Stimulated activated CD4-positive, alpha-beta T cell treated with anti-CD3 and anti-CD28 coated beads, Interleukin-1b, Interleukin-23, amount 100 ng/mL, for 4 hours (primary cell): ENCODE measurements at regions not wholly inside any gene's neighbourhood (a gene's known extent, or its start where the extent isn't known, plus 50 kb on each side); places are given as distances from the start of the nearest gene placed in this dataset.

ENCODE experiments used
- DNase-seq, 2 donors: peaks; one replicate each; pipeline ENCODE4 v3.0.0-alpha.2; 2020; ENCODE audit warnings: low read depth in 2 of 2

DNA sequence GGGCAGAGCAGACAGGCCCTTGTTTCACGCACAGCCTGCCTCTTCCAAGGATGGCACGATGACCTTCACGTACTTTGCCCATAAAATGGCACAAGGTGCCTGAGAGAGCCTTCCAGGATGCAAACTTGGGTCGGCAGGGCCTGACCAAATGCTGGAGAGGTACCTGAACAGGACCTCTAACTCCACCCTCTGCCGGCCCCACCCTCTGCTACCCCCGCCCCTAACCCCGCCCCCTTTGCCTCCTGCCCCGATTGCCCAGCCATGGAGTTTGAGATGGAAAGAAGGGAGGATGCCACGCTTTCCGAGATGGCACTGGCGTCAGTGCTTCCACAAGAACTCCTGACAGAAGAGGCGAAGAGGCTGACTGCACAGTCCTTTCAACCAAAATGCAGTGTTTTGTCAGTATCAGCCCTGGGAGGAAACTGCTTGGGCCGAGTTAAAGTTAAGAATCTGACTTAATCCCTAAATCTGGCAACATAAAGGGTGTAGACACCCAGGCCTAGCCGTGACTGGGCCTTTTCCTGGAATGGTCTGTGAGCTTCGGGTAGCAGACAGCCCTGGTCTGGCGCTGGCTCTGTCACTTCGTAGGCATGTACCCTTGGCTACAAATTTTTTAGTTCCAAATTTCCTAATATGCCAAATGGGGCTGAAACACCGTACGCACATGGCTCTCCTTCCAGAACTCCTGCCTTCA is 230.3 kb upstream of the RGMA start:
- DNase-seq = no peak

DNA sequence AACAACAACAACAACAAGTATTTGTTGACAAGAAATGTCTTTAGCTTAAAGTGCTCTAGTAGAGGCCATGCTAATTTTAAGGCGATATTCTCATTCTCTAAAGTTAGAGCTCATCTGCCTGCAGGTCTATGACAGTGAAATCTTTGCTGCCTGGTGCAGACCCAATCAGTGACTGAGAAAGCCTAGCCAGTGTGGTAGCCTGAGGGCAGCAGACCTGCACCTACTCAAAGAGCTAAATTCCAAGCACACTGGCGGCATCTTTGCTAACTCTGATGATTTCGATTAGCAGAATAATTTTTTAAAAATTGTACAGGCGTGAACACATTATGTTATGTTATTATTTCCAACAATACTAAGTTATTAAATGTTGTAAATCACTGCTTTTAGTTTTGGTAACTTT is 228.8 kb upstream of the RGMA start:
- DNase-seq = no peak

DNA sequence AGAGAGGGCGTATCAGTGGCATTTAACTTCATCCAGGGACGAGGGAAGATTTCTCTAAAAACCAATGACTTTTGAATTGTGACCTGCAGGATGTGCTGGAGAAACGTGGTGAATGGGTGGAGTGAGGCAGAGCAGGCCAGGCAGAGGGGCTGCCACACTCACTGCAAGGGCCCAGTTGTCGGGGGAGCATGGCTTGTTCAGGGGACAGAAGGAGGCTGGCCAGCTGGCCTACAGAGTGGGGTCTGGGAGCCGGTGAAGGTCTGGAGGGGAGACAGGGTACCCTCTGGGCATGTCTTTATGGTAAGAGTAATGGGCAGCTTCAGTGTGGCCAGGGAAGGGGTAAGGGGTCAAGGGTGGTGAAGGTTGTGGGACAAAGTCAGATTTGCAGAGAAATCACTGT is 225.2 kb upstream of the RGMA start:
- DNase-seq = no peak

DNA sequence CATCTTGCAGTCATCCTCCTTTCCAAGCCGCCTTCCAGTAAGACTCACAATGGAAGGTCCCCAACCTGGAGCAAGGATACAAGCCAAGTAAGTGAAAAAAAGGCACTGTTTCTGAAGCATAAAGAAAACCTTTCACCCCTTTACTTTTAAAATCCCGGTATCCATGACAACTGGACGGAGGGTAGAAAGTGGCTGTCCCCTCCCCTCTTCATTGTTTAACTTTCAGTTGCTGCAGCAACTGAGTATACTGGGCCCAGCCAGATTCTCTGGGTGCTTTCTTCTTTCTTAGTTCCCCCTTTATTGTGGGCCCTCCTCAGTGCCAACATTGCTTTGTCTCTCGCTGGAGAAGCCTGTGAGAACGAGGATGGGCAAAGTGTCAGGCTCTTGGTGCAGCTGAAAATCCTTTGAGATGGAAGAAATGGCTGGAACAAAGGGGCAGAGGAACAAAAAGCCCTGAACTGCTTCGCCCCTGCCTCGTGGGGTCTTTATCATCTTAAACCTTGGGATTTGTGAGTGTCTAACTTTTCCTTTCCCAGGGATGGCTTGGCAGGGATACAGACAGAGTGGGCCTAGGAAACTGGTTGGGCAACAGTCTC is 224.0 kb upstream of the RGMA start:
- no peak for DNase-seq

DNA sequence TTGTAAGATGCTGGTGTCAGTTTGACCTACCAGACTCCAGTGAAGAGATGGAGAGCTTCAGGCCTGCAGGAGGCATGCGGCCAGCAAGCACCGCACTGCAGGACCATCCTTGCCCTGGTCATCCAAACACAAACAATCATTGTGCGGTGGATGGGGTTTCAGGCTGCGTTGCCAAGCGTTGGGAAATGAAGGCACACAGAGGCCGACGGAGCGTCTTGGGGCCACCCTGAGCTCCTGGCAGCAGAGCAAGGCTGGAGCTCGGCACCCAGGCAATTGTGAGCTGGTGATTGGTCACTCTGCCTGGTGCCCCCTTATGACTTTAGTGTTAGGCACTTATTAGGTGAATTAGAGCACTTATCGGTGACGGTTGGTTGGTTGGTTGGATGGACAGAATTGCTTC is 222.6 kb upstream of the RGMA start:
- DNase-seq = no peak

DNA sequence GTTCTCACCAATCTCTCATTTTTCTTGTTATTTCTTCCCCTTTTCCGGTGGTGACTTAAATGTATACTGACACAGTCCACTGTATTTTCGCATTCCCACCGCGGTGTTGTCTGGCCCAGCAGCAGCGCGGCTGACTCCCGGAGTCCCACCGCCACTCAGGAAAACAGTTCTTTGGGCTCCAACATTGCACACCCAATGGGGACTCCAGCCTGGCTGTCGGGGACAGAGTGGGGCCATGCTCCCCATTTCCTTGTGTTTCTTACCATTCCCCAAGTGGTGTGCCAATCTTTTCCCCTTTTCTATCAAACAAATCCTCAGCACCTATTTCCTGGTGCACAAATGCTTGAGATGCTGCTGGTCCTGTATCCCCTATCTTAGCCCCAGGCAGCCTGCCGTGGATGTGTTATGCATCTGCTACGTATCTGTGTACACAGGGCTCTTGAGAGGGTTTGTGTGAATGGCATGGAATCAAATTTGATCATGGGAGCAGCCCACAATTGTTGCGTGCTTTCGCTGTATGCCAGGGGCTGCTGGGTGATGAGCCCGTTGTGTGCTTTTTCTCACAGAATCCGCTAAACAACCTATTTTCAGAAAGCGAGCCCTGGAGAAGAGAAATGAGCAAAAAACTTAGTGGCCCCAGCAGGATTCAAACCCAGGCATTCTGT is 219.1 kb upstream of the RGMA start:
- no peak for DNase-seq

DNA sequence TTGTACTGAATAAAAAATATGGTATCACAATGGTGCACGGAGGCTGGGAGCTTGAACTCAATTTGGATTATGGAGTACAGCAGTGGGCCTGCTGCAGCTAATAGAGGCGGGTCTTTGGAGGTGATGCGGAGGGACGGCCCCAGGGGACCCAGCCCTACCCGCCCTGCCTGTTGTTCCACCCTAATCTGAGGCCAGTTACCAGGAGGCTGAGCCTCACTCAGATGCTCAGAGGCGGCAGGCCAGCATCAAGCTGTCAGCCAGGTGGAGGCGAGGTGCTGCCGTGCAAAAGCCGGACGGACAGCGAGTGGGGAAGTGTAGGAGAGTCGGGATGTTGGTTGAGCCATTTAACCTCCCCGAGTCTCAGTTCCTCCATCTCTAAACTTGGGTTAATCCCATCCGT is 218.5 kb upstream of the RGMA start:
- no peak for DNase-seq

DNA sequence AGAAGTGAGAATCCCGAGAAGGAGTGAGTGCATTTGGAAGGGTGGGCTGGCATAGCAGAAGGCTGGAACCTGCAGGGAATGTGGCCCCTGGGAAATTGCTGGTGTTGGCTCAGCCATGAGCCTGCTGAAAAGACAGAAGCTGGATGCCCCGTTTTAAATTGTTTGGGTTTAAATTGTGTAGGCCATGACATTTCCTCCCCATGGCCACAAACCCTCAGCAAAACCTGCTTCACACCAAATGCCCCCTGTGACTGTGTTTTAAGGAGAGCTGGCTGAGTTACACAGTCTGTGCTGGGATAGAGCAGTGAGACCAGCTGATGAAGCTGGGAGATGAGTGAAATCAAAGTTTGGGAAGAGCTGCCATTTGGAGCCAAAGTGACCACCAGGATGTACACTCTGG is 216.3 kb upstream of the RGMA start:
- no peak for DNase-seq

DNA sequence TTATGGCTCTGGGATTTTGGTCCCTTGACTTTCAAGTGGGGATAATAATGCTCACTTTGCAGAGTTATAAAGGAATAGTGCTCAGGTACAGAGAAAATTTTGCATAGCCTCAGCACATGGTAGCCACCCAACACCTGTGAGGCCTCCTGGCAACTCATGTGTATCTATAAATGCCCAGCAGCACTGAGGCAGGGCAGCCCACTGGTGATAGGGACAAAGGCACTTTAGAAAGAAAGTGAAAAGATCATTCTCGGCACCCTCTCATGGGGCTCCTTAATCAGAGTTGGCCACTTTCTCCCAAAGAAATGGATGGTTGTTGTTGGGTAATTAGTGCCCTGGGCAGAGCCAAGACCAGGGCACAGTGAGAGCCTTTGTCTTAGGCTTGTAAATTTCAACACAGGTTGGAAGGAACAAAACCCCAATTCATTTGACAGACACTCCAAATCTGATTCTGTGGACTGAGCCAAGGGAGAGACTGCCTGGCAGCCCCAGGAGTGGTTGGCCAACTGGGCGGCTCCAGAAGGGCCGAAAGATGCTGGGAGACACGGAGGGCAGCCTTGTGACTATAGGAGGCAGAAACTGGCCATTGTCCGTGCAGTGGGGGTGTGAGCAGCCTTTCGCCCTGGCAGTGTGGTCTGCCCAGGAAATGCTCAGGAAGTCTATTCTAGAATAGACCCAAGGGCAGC is 213.2 kb upstream of the RGMA start:
- no peak for DNase-seq

DNA sequence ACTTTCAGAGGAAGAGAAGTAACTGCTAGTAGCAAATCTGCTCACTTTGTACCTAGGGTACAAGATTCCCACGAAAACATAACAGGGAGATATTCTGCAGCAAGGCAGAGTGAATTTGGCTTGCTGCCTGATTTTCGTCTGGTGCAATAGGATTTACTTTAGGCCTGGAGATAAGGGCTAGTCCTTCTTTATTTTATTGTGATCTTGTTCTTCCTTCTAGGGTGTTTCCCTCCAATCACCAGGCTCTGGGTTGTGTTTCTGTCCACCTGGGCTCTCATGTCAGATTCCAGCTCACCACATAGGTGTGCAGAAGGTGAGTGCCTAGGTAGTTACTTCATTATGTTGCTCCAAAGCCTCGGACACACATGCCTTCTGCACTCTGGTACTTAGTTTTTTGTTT is 211.8 kb upstream of the RGMA start:
- no peak for DNase-seq

DNA sequence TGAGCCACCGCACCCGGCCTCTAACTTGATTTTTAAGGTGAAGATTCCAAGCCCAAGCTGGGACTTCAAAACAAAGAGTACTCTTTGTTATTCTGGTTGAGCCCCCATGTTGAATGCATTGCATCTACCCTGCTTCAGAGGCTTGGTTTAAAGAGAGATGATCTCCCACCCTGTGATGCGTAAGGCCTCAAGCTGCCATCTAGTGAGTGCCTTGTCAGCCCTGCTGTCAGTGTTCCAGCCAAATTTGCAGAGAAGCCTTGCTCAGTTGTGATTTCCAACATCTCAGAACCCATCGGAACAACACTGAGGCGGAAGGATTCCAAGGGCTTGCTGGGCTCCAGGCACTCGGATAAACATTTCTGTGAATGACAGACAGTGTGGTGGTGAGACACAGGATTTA is 210.7 kb upstream of the RGMA start:
- DNase-seq = no peak

DNA sequence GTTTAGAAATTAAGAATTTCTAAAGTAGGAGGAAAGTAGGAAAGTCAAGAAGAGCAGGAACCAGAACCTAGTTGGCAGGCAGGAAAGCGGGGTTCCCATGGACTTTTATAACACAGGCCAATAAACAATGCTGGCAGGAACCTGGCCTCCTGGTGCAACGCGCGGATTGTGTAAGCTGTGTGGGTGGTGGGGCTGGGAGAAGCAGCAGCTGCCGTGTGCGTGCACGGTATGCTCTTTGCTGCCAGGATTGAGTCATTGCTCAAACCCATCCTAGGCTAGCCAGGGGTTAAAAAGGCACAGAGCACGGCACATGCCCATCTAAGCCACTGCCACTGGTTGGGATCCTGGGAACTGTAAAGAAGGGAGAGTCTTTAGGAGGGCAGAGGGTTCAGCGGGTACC is 209.9 kb upstream of the RGMA start:
- no peak for DNase-seq

DNA sequence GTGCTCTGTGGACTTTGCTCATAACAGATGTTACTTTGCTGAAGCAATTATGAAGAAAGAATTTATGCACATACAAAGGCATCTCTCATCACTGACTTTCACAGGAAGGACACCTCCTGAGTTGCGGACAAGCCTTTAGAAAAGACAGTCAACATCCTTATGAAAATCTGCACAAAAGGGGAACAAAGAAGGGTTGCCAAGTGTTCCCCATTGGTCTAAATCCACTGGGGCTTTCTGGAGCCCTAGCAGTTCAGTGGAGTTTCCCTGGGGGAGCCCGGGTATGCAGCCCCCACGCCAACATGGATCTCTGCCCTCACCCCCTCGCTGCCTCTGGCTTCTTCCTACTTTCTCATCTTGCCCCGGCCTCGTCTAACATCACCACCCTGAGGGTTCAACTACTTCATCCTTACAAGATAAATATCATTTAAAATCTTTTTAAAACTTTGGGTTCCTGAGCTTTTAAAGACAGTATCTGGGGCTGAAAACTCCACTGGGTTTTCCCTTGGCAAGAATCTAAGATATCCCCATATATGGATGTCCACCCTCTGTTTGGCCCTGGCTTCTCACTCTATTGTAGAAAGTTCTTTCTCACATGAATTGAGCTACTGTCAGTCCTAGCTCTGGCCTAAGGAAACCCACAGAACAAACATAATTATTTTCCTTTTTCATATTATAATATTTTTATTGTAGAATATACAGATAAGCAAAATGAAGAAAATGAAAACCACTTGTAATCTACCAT is 207.9 kb upstream of the RGMA start:
- DNase-seq = no peak

DNA sequence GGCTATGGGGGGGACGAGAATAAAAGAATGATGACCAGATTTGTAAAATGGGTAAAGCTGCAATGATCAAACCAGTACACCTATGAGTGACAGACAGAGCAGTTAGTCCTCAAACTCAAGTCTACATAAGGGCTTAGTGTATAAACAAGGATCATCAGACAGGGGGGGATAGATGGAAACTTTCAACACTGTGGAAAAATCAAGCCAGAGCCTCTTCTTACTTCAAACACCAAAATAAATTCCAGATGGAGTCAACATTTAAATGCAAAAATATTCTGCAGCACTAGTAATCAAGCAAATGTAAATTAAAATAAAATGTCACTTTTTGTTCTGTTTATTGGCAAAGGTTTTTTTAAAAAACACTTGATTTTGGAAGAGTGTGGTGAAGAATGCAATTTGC is 205.9 kb upstream of the RGMA start:
- DNase-seq = no peak

DNA sequence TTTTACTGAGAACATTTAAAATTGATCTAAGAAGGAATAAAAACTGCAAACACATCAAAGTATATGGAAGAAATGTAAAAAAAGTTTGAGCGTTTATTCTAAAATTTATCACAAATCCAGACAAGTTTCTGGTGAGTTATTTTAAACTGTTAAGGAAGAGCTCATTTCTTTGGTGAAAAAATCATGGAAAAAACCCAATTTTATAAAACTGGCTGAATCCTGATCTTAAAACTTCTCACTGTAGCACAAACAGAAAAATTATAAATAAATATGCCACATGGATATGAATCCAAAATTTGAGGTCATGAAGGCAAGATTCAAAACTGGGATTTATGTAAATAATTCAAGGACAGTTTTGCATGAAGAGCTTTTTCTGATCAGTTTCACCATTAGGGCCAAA is 205.1 kb upstream of the RGMA start:
- no peak for DNase-seq

DNA sequence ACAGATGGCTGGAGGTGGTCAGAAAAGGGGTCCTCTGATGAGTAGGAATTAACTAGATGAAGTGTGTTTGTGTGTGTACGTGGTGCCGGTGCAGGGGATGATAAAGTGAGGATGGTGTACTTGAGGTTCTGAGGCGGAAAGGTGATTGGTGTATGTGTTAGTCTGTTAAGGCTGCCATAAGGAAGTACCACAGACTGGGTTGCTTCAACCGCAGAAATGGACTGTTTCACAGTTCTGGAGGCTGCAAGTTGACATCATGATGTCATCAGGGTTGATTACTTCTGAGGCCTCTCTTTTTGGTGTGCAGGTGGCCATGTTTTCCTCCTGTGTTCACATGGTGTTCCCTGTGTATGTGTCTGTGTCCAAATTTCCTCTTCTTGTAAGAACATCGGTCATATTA is 202.4 kb upstream of the RGMA start:
- no peak for DNase-seq

DNA sequence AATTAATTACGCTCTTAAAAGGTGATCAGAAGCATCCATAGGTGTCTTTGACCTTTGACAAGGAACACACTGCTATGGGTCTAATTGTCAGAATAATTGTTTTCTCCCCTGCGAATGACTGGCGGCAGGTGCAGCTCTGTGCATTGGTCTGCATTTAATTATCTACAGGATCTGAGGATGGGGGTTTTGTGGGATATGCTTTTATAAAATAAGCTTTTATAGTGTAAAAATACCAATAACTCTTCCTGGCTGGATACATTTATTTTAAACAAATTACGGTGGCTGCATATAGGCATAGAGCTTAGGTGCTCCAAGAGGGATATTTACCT is 201.6 kb upstream of the RGMA start:
- DNase-seq = no peak

DNA sequence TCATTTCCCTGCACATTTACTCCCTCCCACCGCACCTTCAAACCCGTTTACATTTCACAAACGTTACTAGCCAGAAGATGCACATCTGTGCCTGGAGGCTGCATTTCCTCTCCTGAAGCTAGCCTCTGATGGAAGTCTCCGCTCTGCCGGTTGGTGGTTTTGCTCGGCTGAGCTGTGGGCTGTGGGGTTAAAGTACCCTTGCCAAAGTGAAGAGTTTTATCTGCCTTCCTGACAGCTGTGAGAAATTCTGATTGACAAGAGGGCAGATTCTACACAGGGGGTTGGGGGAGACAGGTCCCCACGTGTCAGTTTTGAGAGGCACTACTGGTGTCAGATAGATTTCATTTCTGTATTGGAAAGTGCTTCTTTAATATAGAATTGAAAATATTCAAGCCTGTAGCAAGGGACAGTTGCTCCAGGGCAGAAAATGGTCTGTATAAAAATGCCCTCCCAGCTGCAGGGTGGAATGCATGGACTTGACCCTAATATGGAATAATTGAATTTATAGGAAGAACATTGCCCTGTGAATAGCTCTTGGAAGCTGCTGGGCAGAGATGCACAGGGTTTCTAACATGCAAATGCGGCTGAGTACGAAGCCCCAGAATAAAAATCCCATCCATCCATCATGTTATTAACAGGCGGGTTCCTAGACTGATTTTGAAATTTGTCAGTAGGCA is 201.1 kb upstream of the RGMA start:
- DNase-seq = no peak

DNA sequence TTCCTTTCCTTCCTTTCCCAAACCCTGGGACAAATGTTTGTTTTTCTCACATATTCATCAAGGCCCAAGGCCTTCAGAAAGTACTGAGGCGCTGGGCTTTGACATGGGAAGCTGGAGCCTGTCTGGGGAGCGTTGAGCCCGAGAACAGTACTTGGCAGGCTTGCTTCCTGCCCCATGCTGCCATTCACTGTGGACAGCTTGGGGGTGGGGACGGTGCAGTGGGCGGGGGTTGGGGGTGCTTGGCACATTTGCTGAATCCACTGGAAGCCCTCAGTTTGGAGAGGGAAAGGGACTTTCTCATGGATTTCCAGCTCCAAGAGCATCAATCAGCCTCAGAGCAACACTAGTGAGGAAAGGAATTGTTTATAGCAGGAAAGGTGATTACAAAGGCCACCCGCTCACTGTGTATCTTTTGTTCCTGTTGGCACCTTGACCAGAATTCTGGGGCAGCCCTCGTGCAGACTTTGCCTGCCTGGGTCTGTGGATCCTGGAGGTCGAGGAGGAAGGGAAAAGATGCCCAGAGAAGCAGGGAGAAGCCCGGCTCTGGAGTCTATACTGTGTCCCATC is 199.8 kb upstream of the RGMA start:
- no peak for DNase-seq

DNA sequence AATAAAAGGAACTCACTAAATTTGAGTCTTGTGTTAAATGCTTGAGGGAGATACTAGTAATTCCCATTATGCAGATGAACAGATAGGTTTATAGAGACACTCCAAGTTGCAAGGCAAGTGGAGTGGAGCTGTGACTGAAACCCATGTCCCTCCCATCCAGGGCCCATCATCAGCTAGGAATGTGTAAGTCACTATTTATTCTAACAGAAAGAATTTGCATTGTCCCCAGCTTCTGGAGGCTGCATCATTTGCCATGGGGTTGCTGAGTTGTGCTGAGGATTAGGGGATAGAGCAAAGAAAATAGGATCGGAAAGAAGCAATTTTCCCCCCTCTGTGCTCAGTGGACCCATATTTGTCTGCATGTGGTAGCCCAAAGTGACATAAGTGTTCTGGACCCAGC is 197.4 kb upstream of the RGMA start:
- no peak for DNase-seq

DNA sequence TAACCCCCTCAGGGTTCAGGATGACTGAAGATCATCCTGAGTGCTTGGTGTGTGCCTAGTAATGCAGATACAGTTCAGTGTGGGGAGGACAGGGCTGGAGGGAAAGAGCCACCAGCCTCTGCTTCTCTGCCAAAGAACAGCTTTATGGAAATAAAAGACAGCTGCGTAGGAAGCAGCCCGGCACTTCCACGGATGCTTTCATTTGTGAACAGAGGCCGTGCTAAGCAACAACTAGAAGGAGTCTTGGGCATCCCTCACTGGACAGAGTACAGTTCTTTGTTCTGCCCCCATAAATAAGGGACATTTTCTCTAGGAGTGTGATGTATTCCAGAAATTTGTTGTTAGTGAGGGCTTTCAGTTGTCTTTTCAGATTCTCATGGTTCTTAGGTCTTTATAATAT is 194.8 kb upstream of the RGMA start:
- no peak for DNase-seq

DNA sequence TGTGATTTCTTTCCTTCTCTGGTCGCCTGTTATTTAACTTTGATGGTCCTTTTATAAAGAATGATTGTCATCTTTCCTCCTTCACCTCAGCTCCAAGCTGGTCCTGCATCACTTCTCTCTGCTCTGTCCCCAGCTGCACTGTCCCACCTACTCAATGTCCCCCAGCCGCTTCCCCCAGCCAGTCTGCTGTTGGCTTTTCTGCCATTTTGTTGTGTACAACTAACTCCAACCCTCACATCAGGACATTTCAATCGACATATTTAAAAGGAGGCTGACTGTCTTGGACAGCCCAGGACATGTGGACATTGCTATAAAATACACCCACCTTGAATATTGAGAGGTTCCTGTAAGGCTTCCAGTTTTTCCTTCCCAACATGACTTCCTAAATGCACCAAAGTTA is 193.8 kb upstream of the RGMA start:
- no peak for DNase-seq
